ENCODE measurements at regions not wholly inside any gene's neighbourhood (a gene's known extent, or its start where the extent isn't known, plus 50 kb on each side); places are given as distances from the start of the nearest gene placed in this dataset.

- peak; percentile 26 for DNase-seq (ENCODE audit: low read depth)
Observed at GRCh38 chr15:29556380-29556779, 265.9 kb downstream of the TJP1 start.

GRCh38 chr15:29554531-29554930 lies 267.7 kb downstream of the TJP1 start:
- no peak for DNase-seq (ENCODE audit: low read depth)

GRCh38 chr15:29550834-29551465 lies 271.3 kb downstream of the TJP1 start:
- no peak for DNase-seq (ENCODE audit: low read depth)

- DNase-seq (ENCODE audit: low read depth) = no peak
Observed at GRCh38 chr15:29548006-29548405, 274.3 kb downstream of the TJP1 start.

- no peak for DNase-seq (ENCODE audit: low read depth)
Observed at GRCh38 chr15:29544513-29545128, 275.0 kb upstream of the NSMCE3 start.

GRCh38 chr15:29542994-29543393 lies 273.4 kb upstream of the NSMCE3 start:
- DNase-seq (ENCODE audit: low read depth) = no peak

- no peak for DNase-seq (ENCODE audit: low read depth)
Observed at GRCh38 chr15:29541309-29541708, 271.7 kb upstream of the NSMCE3 start.

GRCh38 chr15:29540479-29540878 lies 270.9 kb upstream of the NSMCE3 start:
- no peak for DNase-seq (ENCODE audit: low read depth)

GRCh38 chr15:29539736-29540135 lies 270.1 kb upstream of the NSMCE3 start:
- DNase-seq (ENCODE audit: low read depth) = no peak

GRCh38 chr15:29538044-29538443 lies 268.4 kb upstream of the NSMCE3 start:
- DNase-seq (ENCODE audit: low read depth) = no peak

- no peak for DNase-seq (ENCODE audit: low read depth)
Observed at GRCh38 chr15:29535952-29536351, 266.3 kb upstream of the NSMCE3 start.

- peak; percentile 2 for DNase-seq (ENCODE audit: low read depth)
Observed at GRCh38 chr15:29534378-29534777, 264.8 kb upstream of the NSMCE3 start.

- DNase-seq (ENCODE audit: low read depth) = no peak
Observed at GRCh38 chr15:29533647-29534046, 264.0 kb upstream of the NSMCE3 start.

- DNase-seq (ENCODE audit: low read depth) = no peak
Observed at GRCh38 chr15:29532296-29532695, 262.7 kb upstream of the NSMCE3 start.

GRCh38 chr15:29530966-29531365 lies 261.3 kb upstream of the NSMCE3 start:
- DNase-seq (ENCODE audit: low read depth) = no peak

- DNase-seq (ENCODE audit: low read depth) = no peak
Observed at GRCh38 chr15:29529043-29529442, 259.4 kb upstream of the NSMCE3 start.

GRCh38 chr15:29528276-29528675 lies 258.7 kb upstream of the NSMCE3 start:
- DNase-seq (ENCODE audit: low read depth) = no peak

- DNase-seq (ENCODE audit: low read depth) = no peak
Observed at GRCh38 chr15:29526802-29527201, 257.2 kb upstream of the NSMCE3 start.

GRCh38 chr15:29522373-29523276 lies 253.0 kb upstream of the NSMCE3 start:
- DNase-seq (ENCODE audit: low read depth) = no peak

GRCh38 chr15:29518442-29518841 lies 248.8 kb upstream of the NSMCE3 start:
- DNase-seq (ENCODE audit: low read depth) = no peak

GRCh38 chr15:29517829-29518228 lies 248.2 kb upstream of the NSMCE3 start:
- no peak for DNase-seq (ENCODE audit: low read depth)

GRCh38 chr15:29516929-29517328 lies 247.3 kb upstream of the NSMCE3 start:
- DNase-seq (ENCODE audit: low read depth) = no peak

- no peak for DNase-seq (ENCODE audit: low read depth)
Observed at GRCh38 chr15:29514926-29515325, 245.3 kb upstream of the NSMCE3 start.

All from EH (cell line).